ENCODE measurements at regions not wholly inside any gene's neighbourhood (a gene's known extent, or its start where the extent isn't known, plus 50 kb on each side); places are given as distances from the start of the nearest gene placed in this dataset.

- Histone ChIP-seq H3K9me3 (ENCODE audit: control insufficient read depth in 4 of 4, low read length in 3 of 4) (no peaks in the 10 kb centered on the region), H3K27ac (ENCODE audit: low read depth in 1 of 2, low read length in 2 of 2) (no peak overlapping the region), H3K27me3 (ENCODE audit: control insufficient read depth in 4 of 4, insufficient read depth in 4 of 4, low read length in 3 of 4) (no peaks in the 10 kb centered on the region), H3K9ac (ENCODE audit: low read depth in 1 of 2, low read length in 2 of 2) (no peak overlapping the region), H3K4me1 (ENCODE audit: control insufficient read depth in 4 of 4, insufficient read depth in 4 of 4, low read length in 3 of 4) (no peaks in the 10 kb centered on the region), H3K4me3 (ENCODE audit: low read depth in 1 of 3, low read length in 3 of 3) (no peak overlapping the region), H3K36me3 (ENCODE audit: control insufficient read depth in 4 of 4, insufficient read depth in 3 of 4, low read depth in 1 of 4, low read length in 3 of 4) (no peaks in the 10 kb centered on the region)
- DNase-seq (ENCODE audit: low spot score) = no peak
- TF ChIP-seq FOXA1 (IDR thresholded peaks at IDR 0.05) = no peak
- WGBS = 87% methylated on average over 3 of the region's 3 CpGs
Measured at GRCh38 chr3:190973771-190974170, 111.3 kb upstream of the GMNC start.

- Histone ChIP-seq H3K27ac (ENCODE audit: low read depth in 1 of 2, low read length in 2 of 2) (no peak overlapping the region), H3K4me1 (ENCODE audit: control insufficient read depth in 4 of 4, insufficient read depth in 4 of 4, low read length in 3 of 4) (no peaks in the 10 kb centered on the region), H3K36me3 (ENCODE audit: control insufficient read depth in 4 of 4, insufficient read depth in 3 of 4, low read depth in 1 of 4, low read length in 3 of 4) (no peaks in the 10 kb centered on the region), H3K9ac (ENCODE audit: low read depth in 1 of 2, low read length in 2 of 2) (no peak overlapping the region), H3K27me3 (ENCODE audit: control insufficient read depth in 4 of 4, insufficient read depth in 4 of 4, low read length in 3 of 4) (no peaks in the 10 kb centered on the region), H3K4me3 (ENCODE audit: low read depth in 1 of 3, low read length in 3 of 3) (no peak overlapping the region), H3K9me3 (ENCODE audit: control insufficient read depth in 4 of 4, low read length in 3 of 4) (no peaks in the 10 kb centered on the region)
- no peak for TF ChIP-seq HNF4G (IDR thresholded peaks at IDR 0.05)
- no peak for TF ChIP-seq ZBTB33 (IDR thresholded peaks at IDR 0.05)
- TF ChIP-seq HNF4A (conservative IDR thresholded peaks at IDR 0.05) = no peak
- no peak for TF ChIP-seq NR2F2 (IDR thresholded peaks at IDR 0.05)
- TF ChIP-seq TAF1 (conservative IDR thresholded peaks at IDR 0.05) = no peak
- no peak for TF ChIP-seq RXRA (IDR thresholded peaks at IDR 0.05)
- no peak for TF ChIP-seq FOXA2 (IDR thresholded peaks at IDR 0.05)
- no peak for TF ChIP-seq CTCF (IDR thresholded peaks at IDR 0.05; ENCODE audit: low read depth, low read length, missing input control)
- no peak for TF ChIP-seq FOXA1 (IDR thresholded peaks at IDR 0.05)
- TF ChIP-seq JUND (IDR thresholded peaks at IDR 0.05) = no peak
- TF ChIP-seq YY1 (IDR thresholded peaks at IDR 0.05) = no peak
- TF ChIP-seq SP1 (IDR thresholded peaks at IDR 0.05) = no peak
- no peak for TF ChIP-seq GABPA (IDR thresholded peaks at IDR 0.05 in 1 of 2, conservative IDR thresholded peaks at IDR 0.05 in 1 of 2)
- no peak for TF ChIP-seq REST (IDR thresholded peaks at IDR 0.05)
- no peak for TF ChIP-seq EGR1 (IDR thresholded peaks at IDR 0.05; ENCODE audit: low read depth in 2 of 2)
- TF ChIP-seq MAX (IDR thresholded peaks at IDR 0.05) = no peak
- TF ChIP-seq ATF3 (IDR thresholded peaks at IDR 0.05) = no peak
- WGBS = 63% methylated on average over 1 of the region's 1 CpG
- DNase-seq (ENCODE audit: low spot score) = no peak
Measured at GRCh38 chr3:190972840-190973270, 110.4 kb upstream of the GMNC start.
